ENCODE measurements at regions not wholly inside any gene's neighbourhood (a gene's known extent, or its start where the extent isn't known, plus 50 kb on each side); places are given as distances from the start of the nearest gene placed in this dataset.

- no peaks in the 10 kb centered on the region for H3K27me3 ChIP-seq (ENCODE audit: control insufficient read depth in 4 of 4, insufficient read depth in 4 of 4, low read length in 3 of 4)
- no peaks in the 10 kb centered on the region for H3K36me3 ChIP-seq (ENCODE audit: control insufficient read depth in 4 of 4, insufficient read depth in 3 of 4, low read depth in 1 of 4, low read length in 3 of 4)
- H3K4me1 ChIP-seq (ENCODE audit: control insufficient read depth in 4 of 4, insufficient read depth in 4 of 4, low read length in 3 of 4) = peaks cover 0 to 1% (median 0%) of the 10 kb centered on the region in 4 donors
- TF ChIP-seq SP1 (IDR thresholded peaks at IDR 0.05) (no peak), ATF3 (IDR thresholded peaks at IDR 0.05) (no peak), NR2F2 (IDR thresholded peaks at IDR 0.05) (no peak), YY1 (IDR thresholded peaks at IDR 0.05) (no peak), HNF4G (IDR thresholded peaks at IDR 0.05) (no peak), GABPA (IDR thresholded peaks at IDR 0.05 in 1 of 2, conservative IDR thresholded peaks at IDR 0.05 in 1 of 2) (no peak), TAF1 (conservative IDR thresholded peaks at IDR 0.05) (no peak), FOXA1 (IDR thresholded peaks at IDR 0.05) (no peak)
- H3K4me3 ChIP-seq (ENCODE audit: low read depth in 1 of 3, low read length in 3 of 3) = no peak overlapping the region
- H3K9me3 ChIP-seq (ENCODE audit: control insufficient read depth in 4 of 4, low read length in 3 of 4) = no peaks in the 10 kb centered on the region
- no peak overlapping the region for H3K27ac ChIP-seq (ENCODE audit: low read depth in 1 of 2, low read length in 2 of 2)
- WGBS = 32% methylated on average over 15 of the region's 15 CpGs
- no peak overlapping the region for H3K9ac ChIP-seq (ENCODE audit: low read depth in 1 of 2, low read length in 2 of 2)
- DNase-seq (ENCODE audit: low spot score) = no peak
Measured at GRCh38 chrY:19503092-19503449, 241.5 kb downstream of the KDM5D start.

- H3K4me3 ChIP-seq (ENCODE audit: low read depth in 1 of 3, low read length in 3 of 3) = no peak overlapping the region
Measured at GRCh38 chrY:19502169-19503091, 242.1 kb downstream of the KDM5D start.

More at GRCh38 chrY:19502169-19503091, 242.1 kb downstream of the KDM5D start:
- Histone ChIP-seq H3K9ac (ENCODE audit: low read depth in 1 of 2, low read length in 2 of 2) (no peak overlapping the region), H3K4me1 (ENCODE audit: control insufficient read depth in 4 of 4, insufficient read depth in 4 of 4, low read length in 3 of 4) (peaks cover 0 to 1% (median 0%) of the 10 kb centered on the region in 4 donors), H3K27ac (ENCODE audit: low read depth in 1 of 2, low read length in 2 of 2) (no peak overlapping the region), H3K27me3 (ENCODE audit: control insufficient read depth in 4 of 4, insufficient read depth in 4 of 4, low read length in 3 of 4) (no peaks in the 10 kb centered on the region), H3K36me3 (ENCODE audit: control insufficient read depth in 4 of 4, insufficient read depth in 3 of 4, low read depth in 1 of 4, low read length in 3 of 4) (no peaks in the 10 kb centered on the region), H3K9me3 (ENCODE audit: control insufficient read depth in 4 of 4, low read length in 3 of 4) (no peaks in the 10 kb centered on the region)
- no peak for DNase-seq (ENCODE audit: low spot score)
- 19% methylated on average over 40 of the region's 40 CpGs for WGBS
- TF ChIP-seq HNF4A (conservative IDR thresholded peaks at IDR 0.05) (no peak), RXRA (IDR thresholded peaks at IDR 0.05) (no peak), REST (IDR thresholded peaks at IDR 0.05) (no peak), GABPA (IDR thresholded peaks at IDR 0.05 in 1 of 2, conservative IDR thresholded peaks at IDR 0.05 in 1 of 2) (no peak), SP1 (IDR thresholded peaks at IDR 0.05) (no peak), FOXA1 (IDR thresholded peaks at IDR 0.05) (no peak), CTCF (IDR thresholded peaks at IDR 0.05; ENCODE audit: low read depth, low read length, missing input control) (no peak), NR2F2 (IDR thresholded peaks at IDR 0.05) (no peak)

Measured in liver (tissue), 8 donors.